IMR-90 (cell line): ENCODE measurements at regions not wholly inside any gene's neighbourhood (a gene's known extent, or its start where the extent isn't known, plus 50 kb on each side); places are given as distances from the start of the nearest gene placed in this dataset.

Experiments
- ATAC-seq: fragments of 200-7000 bp; cut with Tn5 transposase; 2 replicates; pipeline ENCODE4 v1.9.1; 2020; ENCODE audit warnings: low read depth, mild to moderate bottlenecking, moderate library complexity
- BruUV-seq: library from RNA; stranded (reverse); fragments of 400-500 nt; replicated peaks from 2 replicates; lab custom pipeline; 2021; lab: Mats Ljungman, UMichigan
- CTCF ChIA-PET: fragments of 300-600 bp; formaldehyde crosslinking; extraction: SDS; loops from one replicate; lab custom pipeline; 2021; ENCODE audit warnings: antibody characterized with exemption; lab: Yijun Ruan, JAX
- POLR2A ChIA-PET: fragments of 300-600 bp; sonication (Branson Sonifier 250); formaldehyde crosslinking; loops from one replicate; lab custom pipeline; 2022; ENCODE audit warnings: antibody characterized with exemption; ENCODE audit not compliant: unreplicated experiment; lab: Charles Lee
- DNase-seq: peaks from one replicate; pipeline ENCODE4 v3.0.0; 2013
- H2AFZ ChIP-seq: replicated peaks from 2 replicates; pipeline ENCODE3; 2013; ENCODE audit warnings: low read length, mild to moderate bottlenecking; ENCODE audit not compliant: poor library complexity
- H2AK5ac ChIP-seq: 2 replicates; pipeline ENCODE4 v1.6.1; 2013; ENCODE audit warnings: low read depth, low read length, inconsistent platforms
- H2AK9ac ChIP-seq: replicated peaks from 2 replicates; pipeline ENCODE3; 2013; ENCODE audit warnings: mild to moderate bottlenecking, low read depth, low read length, moderate library complexity; ENCODE audit not compliant: poor library complexity
- H2BK120ac ChIP-seq: 2 replicates; pipeline ENCODE4 v1.6.1; 2013; ENCODE audit warnings: low read depth, low read length, inconsistent platforms
- H2BK15ac ChIP-seq: 3 replicates; pipeline ENCODE4 v1.6.1; 2013; ENCODE audit warnings: low read depth, low read length, inconsistent platforms
- H2BK20ac ChIP-seq: 2 replicates; pipeline ENCODE4 v1.6.1; 2013; ENCODE audit warnings: low read depth, mild to moderate bottlenecking, inconsistent platforms, low read length, moderate library complexity
- H2BK5ac ChIP-seq: 2 replicates; pipeline ENCODE4 v1.6.1; 2013; ENCODE audit warnings: mild to moderate bottlenecking, low read depth, low read length, inconsistent platforms; ENCODE audit not compliant: poor library complexity, severe bottlenecking
- H3K14ac ChIP-seq: replicated peaks from 2 replicates; pipeline ENCODE4 v1.6.1; 2013; ENCODE audit warnings: low read depth, low read length, inconsistent platforms
- H3K18ac ChIP-seq: 2 replicates; pipeline ENCODE4 v1.6.1; 2013; ENCODE audit warnings: low read depth, low read length, control low read depth
- H3K23ac ChIP-seq: 2 replicates; pipeline ENCODE4 v1.6.1; 2013; ENCODE audit warnings: low read depth, low read length, inconsistent platforms
- H3K27ac ChIP-seq: 2 replicates; pipeline ENCODE4 v1.5.1; 2013; ENCODE audit warnings: mild to moderate bottlenecking, control low read depth, low read length; ENCODE audit not compliant: insufficient read depth
- H3K27me3 ChIP-seq: 2 replicates; pipeline ENCODE4 v1.6.1; 2013; ENCODE audit warnings: low read length; ENCODE audit not compliant: control insufficient read depth, insufficient read depth
- H3K36me3 ChIP-seq: 2 replicates; pipeline ENCODE4 v1.6.1; 2013; ENCODE audit warnings: low read length, mixed read lengths; ENCODE audit not compliant: control insufficient read depth, insufficient read depth
- H3K4ac ChIP-seq: 2 replicates; pipeline ENCODE4 v1.6.1; 2013; ENCODE audit warnings: low read depth, low read length, inconsistent platforms
- H3K4me1 ChIP-seq: 2 replicates; pipeline ENCODE4 v1.6.1; 2013; ENCODE audit warnings: low read length, mixed read lengths; ENCODE audit not compliant: control insufficient read depth, insufficient read depth
- H3K4me2 ChIP-seq: 2 replicates; pipeline ENCODE4 v1.6.1; 2013; ENCODE audit warnings: low read depth, mild to moderate bottlenecking, control low read depth, low read length, moderate library complexity
- H3K4me3 ChIP-seq: 2 replicates; pipeline ENCODE4 v1.5.1; 2013; ENCODE audit warnings: low read depth, mild to moderate bottlenecking, control low read depth, low read length, moderate library complexity; ENCODE audit not compliant: insufficient read depth
- H3K56ac ChIP-seq: 2 replicates; pipeline ENCODE4 v1.6.1; 2013; ENCODE audit warnings: low read length, inconsistent platforms; ENCODE audit not compliant: insufficient read depth; ENCODE audit errors: extremely low read depth
- H3K79me1 ChIP-seq, 2 experiments: 2 replicates each; pipeline ENCODE4 v1.6.1; 2013; ENCODE audit warnings: low read length in 2 of 2, inconsistent platforms in 1 of 2, low read depth in 1 of 2
- H3K9ac ChIP-seq: 2 replicates; pipeline ENCODE4 v1.6.1; 2013; ENCODE audit warnings: low read depth, low read length, control low read depth
- H3K9me1 ChIP-seq: 2 replicates; pipeline ENCODE4 v1.6.1; 2013; ENCODE audit warnings: low read length, inconsistent platforms; ENCODE audit not compliant: insufficient read depth
- H3K9me3 ChIP-seq: 2 replicates; pipeline ENCODE4 v1.6.1; 2013; ENCODE audit warnings: low read length; ENCODE audit not compliant: control insufficient read depth, insufficient read depth
- H4K20me1 ChIP-seq: 2 replicates; pipeline ENCODE4 v1.6.1; 2013; ENCODE audit warnings: low read length, inconsistent platforms; ENCODE audit not compliant: insufficient read depth
- H4K5ac ChIP-seq: 2 replicates; pipeline ENCODE4 v1.6.1; 2013; ENCODE audit warnings: mild to moderate bottlenecking, low read depth, low read length, control low read depth
- H4K8ac ChIP-seq, 2 experiments: 2 replicates each; pipeline ENCODE4 v1.6.1; 2013; ENCODE audit warnings: low read depth in 2 of 2, low read length in 2 of 2, control low read depth in 1 of 2, inconsistent platforms in 1 of 2
- H4K91ac ChIP-seq: 2 replicates; pipeline ENCODE4 v1.6.1; 2013; ENCODE audit warnings: low read depth, low read length, inconsistent platforms; ENCODE audit not compliant: insufficient read depth
- FOS ChIP-seq: fragments of 150-350 bp; IDR thresholded peaks from 2 replicates; pipeline ENCODE4 v1.6.1; 2016; ENCODE audit warnings: low read depth, low read length
- MAFK ChIP-seq: IDR thresholded peaks from 2 replicates; pipeline ENCODE4 v1.6.1; 2012; ENCODE audit warnings: low read depth, low read length, improper control_type of control experiment
- NFE2L2 ChIP-seq: fragments of 150-350 bp; IDR thresholded peaks from 2 replicates; pipeline ENCODE4 v1.6.1; 2016; ENCODE audit warnings: low read depth, mild to moderate bottlenecking, low read length
- POLR2A ChIP-seq: IDR thresholded peaks from 2 replicates; pipeline ENCODE4 v1.6.1; 2012; ENCODE audit warnings: mild to moderate bottlenecking, low read depth, low read length
- RAD21 ChIP-seq: IDR thresholded peaks from 2 replicates; pipeline ENCODE4 v1.6.1; 2012; ENCODE audit warnings: low read length, improper control_type of control experiment
- RFX5 ChIP-seq: IDR thresholded peaks from 2 replicates; pipeline ENCODE4 v1.8.0; 2012; ENCODE audit warnings: low read depth, mild to moderate bottlenecking, low read length, moderate library complexity
- USF2 ChIP-seq: fragments of 150-350 bp; IDR thresholded peaks from 2 replicates; pipeline ENCODE4 v1.6.1; 2017; ENCODE audit warnings: mild to moderate bottlenecking, antibody characterized with exemption, low read length, low read depth
- WGBS, 2 experiments: methylation state at CpG; one replicate each; pipeline versions ENCODE4 v1.1.5 to v1.1.7; 2013; ENCODE audit warnings: missing lambda C conversion rate in 2 of 2; ENCODE audit not compliant: insufficient read length in 1 of 2; ENCODE audit errors: extremely low coverage in 2 of 2; 5-methylcytosine and 5-hydroxymethylcytosine counted together
- dilution Hi-C: fragments of 300-500 bp; cut with HindIII; formaldehyde crosslinking; loops from one replicate; pipeline ENCODE4 v1.14.3; 2018; ENCODE audit warnings: low sequenced_read_pairs; ENCODE audit not compliant: unreplicated experiment
- in situ Hi-C: fragments of 300-500 bp; cut with MboI; formaldehyde crosslinking; loops from 3 replicates; pipeline ENCODE4 v1.14.3; 2019; ENCODE audit warnings: low sequenced_read_pairs, inconsistent platforms, mixed read lengths
- intact Hi-C: fragments of 100-400 bp; cut with micrococcal nuclease; formaldehyde crosslinking; loops from 2 replicates; pipeline ENCODE4 v1.10.0; 2022
- TF ChIP-seq, protein P1 (sequence below): fragments of 150-350 bp; IDR thresholded peaks from 2 replicates; pipeline ENCODE4 v1.6.1; 2016; ENCODE audit warnings: low read depth, mild to moderate bottlenecking, low read length, moderate library complexity, borderline replicate concordance

- H2AK9ac ChIP-seq, result no peak overlapping the region
- H2BK15ac ChIP-seq, result no peak overlapping the region
- ChIA-PET POLR2A (no interaction called here), CTCF (no interaction called here)
- no peak overlapping the region for H2AK5ac ChIP-seq
- H3K9me3 ChIP-seq, result no peaks in the 10 kb centered on the region
- no peak overlapping the region for H3K56ac ChIP-seq
- ATAC-seq (no peak), DNase-seq (no peak)
- H3K79me1 ChIP-seq, result no peaks in the 10 kb centered on the region
- H4K91ac ChIP-seq, result no peak overlapping the region
- dilution Hi-C loops, result no loop called here
- H2BK120ac ChIP-seq, result no peak overlapping the region
- no peaks in the 10 kb centered on the region for H3K36me3 ChIP-seq
- WGBS, 2 experiments, result no CpG with 5 or more reads among the region's 7 CpGs
- no peaks in the 10 kb centered on the region for H3K27me3 ChIP-seq
- no peaks in the 10 kb centered on the region for H4K20me1 ChIP-seq
- no peak overlapping the region for H3K4ac ChIP-seq
- H2BK5ac ChIP-seq, result no peak overlapping the region
- H2AFZ ChIP-seq, result no peak overlapping the region
- H3K27ac ChIP-seq, result no peak overlapping the region
- H3K14ac ChIP-seq, result no peak overlapping the region
- TF ChIP-seq FOS, result no peak
- TF ChIP-seq RFX5, result no peak
- no peak for TF ChIP-seq MAFK
- TF ChIP-seq USF2, result no peak
- TF ChIP-seq, protein P1, sequence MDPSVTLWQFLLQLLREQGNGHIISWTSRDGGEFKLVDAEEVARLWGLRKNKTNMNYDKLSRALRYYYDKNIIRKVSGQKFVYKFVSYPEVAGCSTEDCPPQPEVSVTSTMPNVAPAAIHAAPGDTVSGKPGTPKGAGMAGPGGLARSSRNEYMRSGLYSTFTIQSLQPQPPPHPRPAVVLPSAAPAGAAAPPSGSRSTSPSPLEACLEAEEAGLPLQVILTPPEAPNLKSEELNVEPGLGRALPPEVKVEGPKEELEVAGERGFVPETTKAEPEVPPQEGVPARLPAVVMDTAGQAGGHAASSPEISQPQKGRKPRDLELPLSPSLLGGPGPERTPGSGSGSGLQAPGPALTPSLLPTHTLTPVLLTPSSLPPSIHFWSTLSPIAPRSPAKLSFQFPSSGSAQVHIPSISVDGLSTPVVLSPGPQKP, result no peak
- no peak for TF ChIP-seq POLR2A
- no peak for TF ChIP-seq RAD21
- no peak for TF ChIP-seq NFE2L2
- H2BK20ac ChIP-seq, result no peak overlapping the region
- H3K4me2 ChIP-seq, result no peak overlapping the region
- H4K8ac ChIP-seq, result no peak overlapping the region
- 0 out of 2 replicates have a peak, but pooled peaks cover 3% of the 10 kb centered on the region for H3K4me1 ChIP-seq
- in situ Hi-C loops, result no loop called here
- no peaks in the 10 kb centered on the region for H3K9me1 ChIP-seq
- no peak overlapping the region for H3K18ac ChIP-seq
- no peak overlapping the region for H3K4me3 ChIP-seq
- no peak overlapping the region for H3K23ac ChIP-seq
- H4K5ac ChIP-seq, result no peak overlapping the region
- no TSS peak for BruUV-seq
- intact Hi-C loops, result no loop called here
- H3K9ac ChIP-seq, result no peak overlapping the region
Measured at GRCh38 chr6:22451962-22452361, 117.4 kb upstream of the HDGFL1 start.
